Uterus (tissue), 2 donors: ENCODE measurements at regions not wholly inside any gene's neighbourhood (a gene's known extent, or its start where the extent isn't known, plus 50 kb on each side); places are given as distances from the start of the nearest gene placed in this dataset.

ENCODE experiments used
- POLR2A ChIP-seq, 2 donors: fragments of 450-650 bp; IDR thresholded peaks; one replicate each; pipeline ENCODE4 v1.6.1; 2016; ENCODE audit warnings: antibody characterized with exemption in 2 of 2, mild to moderate bottlenecking in 1 of 2, moderate library complexity in 1 of 2
- TF ChIP-seq, protein P1 (sequence below), 4 experiments: fragments of 200-600 bp in 2 of 4; fragments of 450-650 bp in 2 of 4; sonication (generic) in 2 of 4; IDR thresholded peaks; one replicate each; pipeline ENCODE4 v1.5.1; 2016 to 2019; ENCODE audit warnings: antibody characterized with exemption in 4 of 4, mild to moderate bottlenecking in 2 of 4, moderate library complexity in 1 of 4

DNA sequence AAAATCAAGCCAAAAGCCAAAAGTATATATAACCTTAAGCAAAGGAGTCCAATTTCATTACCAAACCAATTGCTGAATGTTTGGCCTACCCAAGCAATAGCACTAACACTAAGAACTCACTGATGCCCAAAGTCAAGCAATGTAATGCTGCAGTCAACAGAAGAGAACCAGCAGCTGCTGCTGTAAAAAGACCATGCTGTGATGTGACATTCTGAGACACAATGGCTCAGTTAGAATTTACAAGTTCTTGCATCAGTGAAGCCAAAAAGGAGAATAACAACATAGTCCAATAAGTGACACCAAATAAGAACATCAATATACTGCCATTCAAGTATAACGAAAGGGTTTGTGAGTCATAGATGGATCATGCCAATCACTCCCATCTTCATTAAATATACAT is 514.0 kb upstream of the DIAPH2 start:
- TF ChIP-seq, protein P1, sequence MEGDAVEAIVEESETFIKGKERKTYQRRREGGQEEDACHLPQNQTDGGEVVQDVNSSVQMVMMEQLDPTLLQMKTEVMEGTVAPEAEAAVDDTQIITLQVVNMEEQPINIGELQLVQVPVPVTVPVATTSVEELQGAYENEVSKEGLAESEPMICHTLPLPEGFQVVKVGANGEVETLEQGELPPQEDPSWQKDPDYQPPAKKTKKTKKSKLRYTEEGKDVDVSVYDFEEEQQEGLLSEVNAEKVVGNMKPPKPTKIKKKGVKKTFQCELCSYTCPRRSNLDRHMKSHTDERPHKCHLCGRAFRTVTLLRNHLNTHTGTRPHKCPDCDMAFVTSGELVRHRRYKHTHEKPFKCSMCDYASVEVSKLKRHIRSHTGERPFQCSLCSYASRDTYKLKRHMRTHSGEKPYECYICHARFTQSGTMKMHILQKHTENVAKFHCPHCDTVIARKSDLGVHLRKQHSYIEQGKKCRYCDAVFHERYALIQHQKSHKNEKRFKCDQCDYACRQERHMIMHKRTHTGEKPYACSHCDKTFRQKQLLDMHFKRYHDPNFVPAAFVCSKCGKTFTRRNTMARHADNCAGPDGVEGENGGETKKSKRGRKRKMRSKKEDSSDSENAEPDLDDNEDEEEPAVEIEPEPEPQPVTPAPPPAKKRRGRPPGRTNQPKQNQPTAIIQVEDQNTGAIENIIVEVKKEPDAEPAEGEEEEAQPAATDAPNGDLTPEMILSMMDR (IDR thresholded peaks at IDR 0.05): no peak
- no peak for TF ChIP-seq POLR2A (IDR thresholded peaks at IDR 0.05)
